ENCODE measurements at regions not wholly inside any gene's neighbourhood (a gene's known extent, or its start where the extent isn't known, plus 50 kb on each side); places are given as distances from the start of the nearest gene placed in this dataset.

DNA sequence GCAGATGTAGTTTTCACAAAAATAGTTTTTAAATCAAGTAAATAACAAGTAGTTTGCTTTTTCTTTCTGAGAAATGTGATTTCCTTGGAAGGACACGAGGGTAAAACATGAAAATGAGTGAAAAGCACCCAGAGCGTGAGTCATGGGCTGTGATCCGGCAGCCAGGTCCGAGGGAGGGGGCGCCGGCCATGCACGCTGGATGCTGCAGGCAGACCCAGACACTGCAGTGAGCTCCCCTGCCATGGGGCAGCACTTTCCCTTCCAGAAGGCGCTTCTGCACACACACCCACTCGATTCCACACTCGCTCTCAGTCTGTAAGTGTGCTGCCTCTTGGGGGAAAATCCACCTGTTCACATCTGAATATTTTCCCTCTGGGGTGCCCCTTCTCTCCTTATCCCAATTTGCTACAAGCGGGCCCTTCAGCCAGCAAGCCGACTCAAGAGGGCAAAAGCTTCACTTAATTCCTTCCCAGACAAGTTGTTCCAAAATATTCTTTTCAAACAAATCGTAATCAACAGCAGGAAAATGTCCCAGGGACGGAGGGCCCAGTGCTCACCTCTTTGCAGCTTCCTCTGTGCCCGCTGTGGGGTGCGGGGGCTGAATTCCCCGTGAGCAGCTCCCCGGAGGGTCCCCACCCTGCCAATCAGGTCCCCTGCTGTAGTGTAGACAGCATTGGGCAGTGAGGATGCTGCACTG is 87.0 kb upstream of the ID2 start:
- no peak for TF ChIP-seq CTCF (IDR thresholded peaks at IDR 0.05)
- TF ChIP-seq POLR2A (IDR thresholded peaks at IDR 0.05) = no peak

Measured in adrenal gland (tissue), 5 donors.